ENCODE measurements at regions not wholly inside any gene's neighbourhood (a gene's known extent, or its start where the extent isn't known, plus 50 kb on each side); places are given as distances from the start of the nearest gene placed in this dataset.

- TF ChIP-seq ZNF121 (CRISPR knock-in tag; conservative IDR thresholded peaks at IDR 0.05) (no peak), CTCF (IDR thresholded peaks at IDR 0.05 in 2 of 3, conservative IDR thresholded peaks at IDR 0.05 in 1 of 3; ENCODE audit: insufficient read depth in 2 of 3, low read depth in 1 of 3, low read length in 3 of 3) (no peak), EZH2 (IDR thresholded peaks at IDR 0.05; ENCODE audit: borderline replicate concordance, low read depth, low read length) (no peak), MCM5 (IDR thresholded peaks at IDR 0.05; ENCODE audit: low read depth) (no peak), ZNF507 (tag; conservative IDR thresholded peaks at IDR 0.05) (no peak), MIER1 (IDR thresholded peaks at IDR 0.05; ENCODE audit: low read depth) (no peak), EP300 (IDR thresholded peaks at IDR 0.05; ENCODE audit: low read length) (no peak)
Observed at GRCh38 chr2:154556607-154557006, 141.9 kb upstream of the KCNJ3 start.

Data from K562 (cell line).